Kidney tubule cell (primary cell): ENCODE measurements at regions not wholly inside any gene's neighbourhood (a gene's known extent, or its start where the extent isn't known, plus 50 kb on each side); places are given as distances from the start of the nearest gene placed in this dataset.
"Not testable (repeated sequence)": the region's sequence is repeated elsewhere in the genome, so short reads cannot be mapped to it uniquely, and the experiment has no call there.

ENCODE experiments used
- DNase-seq: peaks from one replicate; pipeline ENCODE4 v3.0.0-alpha.2; 2018; ENCODE audit warnings: low spot score

GRCh38 chr16:61002479-61003204, 1033.6 kb downstream of the CDH8 start:
- DNase-seq = no peak

DNA sequence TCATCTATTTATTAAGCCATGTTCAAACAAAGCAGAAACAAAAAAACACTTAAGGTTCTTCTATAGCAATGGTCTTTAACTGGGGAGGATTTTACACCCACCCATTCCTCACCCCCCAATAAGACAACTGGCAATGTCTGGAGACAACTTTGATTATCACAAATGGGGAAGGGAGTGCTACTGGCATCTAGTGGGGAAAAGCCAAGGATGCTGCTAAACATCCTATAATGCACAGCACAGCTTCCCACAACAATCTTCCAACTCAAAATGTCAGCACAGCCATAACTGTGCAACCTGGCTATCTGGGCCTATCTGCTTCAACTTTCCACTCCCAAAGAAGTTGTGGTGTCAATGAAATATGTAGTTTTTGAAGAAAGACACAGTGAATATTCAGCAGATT, 1044.4 kb downstream of the CDH8 start:
- no peak for DNase-seq

DNA sequence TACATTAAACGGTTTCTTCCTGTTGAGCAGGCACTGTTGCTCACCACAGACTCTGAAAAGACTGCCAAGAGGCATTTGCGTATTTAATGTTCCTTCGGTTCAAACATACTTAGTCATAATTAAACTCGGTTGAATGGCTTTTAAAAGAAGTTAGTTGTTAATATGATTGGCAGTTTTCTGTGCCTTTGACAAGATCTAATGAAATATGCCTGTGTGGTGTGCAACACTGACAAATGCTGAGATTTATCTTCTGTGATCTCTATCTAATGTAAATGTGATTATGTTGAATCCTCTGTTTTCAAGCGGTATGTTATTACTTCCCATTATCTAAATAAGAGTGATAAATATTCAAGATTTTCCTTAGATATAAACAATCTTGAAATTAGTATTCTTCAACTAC, 1046.6 kb downstream of the CDH8 start:
- DNase-seq = no peak

GRCh38 chr16:60979119-60979518, 1057.1 kb downstream of the CDH8 start:
- no peak for DNase-seq

DNA sequence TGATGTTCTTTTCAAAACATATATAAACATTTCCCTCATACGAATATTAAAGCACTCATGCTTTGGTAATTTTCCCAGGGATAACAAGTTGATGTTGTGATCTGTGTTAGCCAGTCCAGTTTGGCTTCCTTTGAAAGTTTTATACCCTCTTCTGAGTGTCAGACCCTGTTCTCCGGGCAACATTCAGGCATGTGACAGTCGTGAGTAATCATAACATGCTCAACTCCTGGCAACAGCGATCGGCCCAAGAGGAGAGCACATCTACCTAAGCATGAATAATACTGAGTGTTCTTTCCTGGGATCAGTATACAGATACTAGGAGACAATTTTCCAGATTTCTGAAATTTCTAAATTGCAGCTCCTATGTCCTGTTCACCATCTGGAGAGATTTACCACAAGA, 1086.4 kb downstream of the CDH8 start:
- no peak for DNase-seq

DNA sequence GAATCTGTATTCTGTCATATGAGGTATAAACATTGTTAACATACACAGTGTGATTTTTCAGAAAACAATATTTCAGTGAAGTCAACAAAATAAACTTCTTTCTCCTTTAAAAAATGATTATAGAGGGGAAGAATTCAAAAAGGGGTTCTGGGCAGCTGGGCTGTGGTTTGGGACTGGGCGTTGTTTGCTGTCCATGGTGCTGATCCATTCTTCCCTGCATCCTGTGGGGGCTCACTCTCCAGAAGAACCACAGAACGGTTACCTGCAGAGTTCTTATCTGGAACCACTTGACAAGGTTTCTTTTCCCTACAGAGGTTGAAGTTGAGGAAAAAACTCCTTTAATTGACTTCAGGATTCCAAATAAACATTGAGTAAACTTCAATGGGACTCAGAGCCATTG, 1091.0 kb downstream of the CDH8 start:
- DNase-seq = no peak

DNA sequence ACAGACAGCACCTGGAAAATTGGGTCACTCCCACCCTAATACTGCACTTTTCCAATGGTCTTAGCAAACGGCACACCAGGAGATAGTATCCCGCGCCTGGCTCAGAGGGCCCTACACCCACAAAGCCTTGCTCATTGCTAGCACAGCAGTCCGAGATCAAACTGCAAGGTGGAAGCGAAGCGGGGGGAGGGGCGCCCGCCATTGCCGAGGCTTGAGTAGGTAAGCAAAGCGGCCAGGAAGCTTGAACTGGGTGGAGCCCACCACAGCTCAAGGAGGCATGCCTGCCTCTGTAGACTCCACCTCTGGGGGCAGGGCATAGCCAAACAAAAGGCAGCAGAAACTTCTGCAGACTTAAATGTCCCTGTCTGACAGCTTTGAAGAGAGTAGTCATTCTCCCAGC, 1100.0 kb downstream of the CDH8 start:
- DNase-seq = not testable (repeated sequence)

DNA sequence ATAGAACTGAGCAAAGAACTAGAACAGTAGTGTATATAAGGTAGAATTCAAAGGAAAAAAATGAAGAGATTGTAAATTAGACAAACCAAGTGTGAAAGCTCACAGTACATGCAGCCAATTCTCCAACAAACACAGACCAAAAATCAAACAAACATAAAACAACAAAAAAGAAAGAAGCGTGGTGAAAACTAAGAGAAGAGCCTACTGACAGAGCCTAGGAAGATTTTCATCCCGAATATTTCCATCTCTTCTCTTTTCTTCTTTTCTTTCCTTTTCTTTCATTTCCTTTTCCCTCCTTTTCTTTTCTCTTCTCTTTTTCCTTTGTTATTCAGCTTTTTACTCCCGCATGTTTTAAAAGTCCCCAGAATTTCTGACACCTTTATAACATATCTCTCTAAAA, 1103.6 kb downstream of the CDH8 start:
- DNase-seq = no peak

DNA sequence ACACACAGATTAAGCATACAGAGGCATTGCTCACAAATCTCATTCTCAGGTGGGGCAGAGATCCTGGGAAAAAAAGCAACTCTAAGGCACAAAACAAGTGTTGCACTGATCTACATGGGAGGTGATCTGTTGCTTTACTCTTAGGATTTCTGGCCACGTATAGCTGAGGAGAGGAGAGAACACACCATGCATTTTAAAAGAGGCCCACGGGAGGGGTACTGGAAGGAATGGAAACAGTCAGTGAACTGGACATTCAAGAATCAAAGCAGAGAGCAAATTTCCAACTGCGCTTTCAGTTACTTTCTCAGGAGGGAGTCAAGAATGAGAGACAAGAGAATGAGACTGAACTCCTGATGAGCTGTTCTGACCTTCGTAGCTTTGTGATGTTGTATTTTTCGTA, 1105.9 kb downstream of the CDH8 start:
- no peak for DNase-seq

DNA sequence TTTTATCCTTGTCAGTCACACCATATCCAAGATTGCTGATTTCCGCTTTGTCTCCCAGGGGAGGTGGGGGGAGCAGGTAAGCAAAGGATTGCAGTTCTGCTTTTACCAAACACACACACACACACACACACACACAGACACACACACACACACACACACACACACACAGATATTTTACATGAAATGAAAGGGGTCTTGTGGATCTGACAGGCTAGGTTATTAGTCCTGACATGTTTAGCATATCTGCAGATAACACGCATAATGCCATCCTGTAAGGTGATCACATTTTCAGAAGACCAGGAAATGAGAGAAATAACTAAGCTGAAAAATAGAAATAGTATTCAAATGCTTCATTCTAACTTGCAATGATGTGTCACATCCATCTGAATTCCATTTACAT, 1113.3 kb downstream of the CDH8 start:
- DNase-seq = no peak

GRCh38 chr16:60914334-60914733, 1121.9 kb downstream of the CDH8 start:
- no peak for DNase-seq

GRCh38 chr16:60907645-60908044, 1128.6 kb downstream of the CDH8 start:
- no peak for DNase-seq

DNA sequence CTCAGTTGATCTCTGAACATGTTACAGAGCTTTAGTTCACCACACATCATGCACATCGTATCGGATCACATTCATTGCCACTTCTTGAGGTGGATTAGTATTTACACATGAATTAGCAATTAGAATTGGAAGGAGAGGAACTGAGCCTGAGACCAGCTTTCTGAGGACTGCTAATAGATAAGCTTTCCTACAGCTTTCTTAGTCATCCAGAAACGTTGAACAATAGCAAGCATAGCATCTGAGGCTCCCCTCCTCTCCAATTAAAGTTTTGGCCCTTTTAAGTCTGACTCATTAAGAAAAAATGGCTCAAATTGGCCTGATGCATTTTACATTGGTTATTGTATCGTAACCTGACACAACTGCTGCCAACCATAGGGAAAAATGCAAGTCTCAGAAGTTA, 1130.4 kb downstream of the CDH8 start:
- no peak for DNase-seq

- DNase-seq = no peak
Observed at GRCh38 chr16:60902114-60902513, 1134.1 kb downstream of the CDH8 start.

- no peak for DNase-seq
Observed at GRCh38 chr16:60882816-60883215, 1153.4 kb downstream of the CDH8 start.

- DNase-seq = no peak
Observed at GRCh38 chr16:60852635-60853034, 1183.6 kb downstream of the CDH8 start.

- no peak for DNase-seq
Observed at GRCh38 chr16:60821661-60822060, 1214.6 kb downstream of the CDH8 start.

DNA sequence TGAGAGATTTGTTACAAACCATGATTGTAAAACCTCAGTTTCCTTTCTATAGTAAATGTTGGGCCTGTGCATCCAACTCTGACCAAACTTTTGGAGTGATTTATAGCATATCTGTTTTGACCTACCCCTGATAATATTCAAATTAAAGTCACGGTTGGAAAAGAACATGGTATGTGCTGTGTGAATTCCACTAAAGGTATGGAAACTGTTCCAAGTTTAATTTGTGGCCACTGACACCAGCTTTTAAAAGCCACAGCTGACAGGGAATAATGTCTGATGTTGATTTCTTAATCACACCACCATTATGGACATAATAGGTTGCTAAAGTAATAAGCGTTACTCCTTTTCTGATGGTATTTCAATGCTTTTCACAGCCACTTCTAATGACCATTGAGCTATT, 1215.9 kb downstream of the CDH8 start:
- no peak for DNase-seq

DNA sequence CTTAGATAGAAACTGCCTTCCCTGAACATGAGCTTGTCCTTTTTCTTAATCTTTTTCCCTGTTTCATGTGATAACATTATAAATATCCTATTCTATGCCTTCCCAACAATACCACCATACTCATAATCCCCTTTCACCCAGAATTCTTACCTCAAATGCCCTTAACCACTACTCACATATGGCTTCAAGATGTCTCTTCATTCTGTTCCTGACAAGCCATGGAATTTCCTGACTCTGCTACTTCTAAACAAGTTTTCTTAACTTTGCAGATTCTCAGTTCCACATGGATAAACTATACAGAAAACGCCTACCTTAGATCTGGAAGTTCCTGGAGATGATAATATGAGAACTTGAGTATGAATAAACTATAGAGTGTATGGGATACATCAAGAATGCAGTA, 1217.8 kb downstream of the CDH8 start:
- DNase-seq = no peak

- no peak for DNase-seq
Observed at GRCh38 chr16:60816461-60816860, 1219.8 kb downstream of the CDH8 start.

DNA sequence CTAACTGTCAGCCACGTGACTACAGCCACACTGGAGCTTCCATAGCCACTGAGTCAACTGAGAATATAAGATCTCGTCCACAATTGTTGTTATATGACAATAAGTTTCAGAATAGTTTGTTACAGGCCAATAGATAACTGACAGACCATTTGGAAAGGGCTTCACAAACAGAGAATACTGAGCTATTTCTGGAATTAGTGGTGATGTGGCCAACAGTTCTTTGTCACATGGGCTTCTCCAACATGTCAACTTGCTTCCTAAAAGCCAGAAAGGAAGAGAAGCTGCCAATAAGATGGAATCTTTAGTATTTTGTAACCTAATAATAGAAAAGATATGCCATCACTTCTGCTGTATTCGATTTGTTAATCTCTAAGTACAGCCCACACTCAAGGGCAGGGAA, 1220.4 kb downstream of the CDH8 start:
- DNase-seq = no peak

GRCh38 chr16:60815033-60815432, 1221.2 kb downstream of the CDH8 start:
- DNase-seq = no peak

- no peak for DNase-seq
Observed at GRCh38 chr16:60811657-60812056, 1224.6 kb downstream of the CDH8 start.

DNA sequence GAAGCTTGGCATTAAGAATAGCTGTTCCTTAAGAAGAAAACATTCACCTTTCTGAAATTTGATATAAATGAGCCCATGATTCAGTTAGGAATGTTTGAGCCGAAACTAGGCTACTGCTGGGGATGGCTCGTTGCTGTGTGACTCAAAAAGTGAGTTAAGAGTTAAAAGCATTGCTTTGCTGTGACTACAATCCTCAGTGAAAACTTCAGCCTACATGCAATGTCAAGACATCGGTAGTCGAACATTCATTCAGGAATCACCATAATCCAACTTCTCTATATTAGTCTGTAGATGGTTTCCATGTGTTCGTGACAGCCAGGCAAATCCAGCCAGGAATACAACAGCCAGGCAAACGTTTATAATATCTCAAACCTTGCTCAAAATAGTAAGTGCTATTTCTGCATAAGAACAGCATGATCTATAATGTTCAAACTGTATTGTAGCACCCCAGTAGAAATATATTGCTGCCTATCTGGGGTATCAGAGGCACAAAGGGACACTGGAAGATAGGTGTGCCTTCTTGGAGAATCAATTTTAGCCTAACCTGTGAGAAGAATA, 1225.1 kb downstream of the CDH8 start:
- DNase-seq = no peak
